Activated CD8-positive, alpha-beta T cell treated with anti-CD3 and anti-CD28 coated beads for 36 hours (primary cell): ENCODE measurements at regions not wholly inside any gene's neighbourhood (a gene's known extent, or its start where the extent isn't known, plus 50 kb on each side); places are given as distances from the start of the nearest gene placed in this dataset.

Experiments used
- ATAC-seq: fragments of 200-7000 bp; cut with Tn5 transposase; one replicate; pipeline ENCODE4 v1.10.0; 2021; ENCODE audit warnings: mild to moderate bottlenecking, moderate library complexity
- CTCF ChIA-PET: fragments of 350-600 bp; sonication (Branson Sonifier 250); formaldehyde crosslinking; loops from one replicate; lab custom pipeline; 2021; ENCODE audit warnings: antibody characterized with exemption; lab: Charles Lee
- POLR2A ChIA-PET: fragments of 350-600 bp; sonication (Branson Sonifier 250); formaldehyde crosslinking; loops from one replicate; lab custom pipeline; 2021; ENCODE audit warnings: antibody characterized with exemption; lab: Charles Lee
- DNase-seq: peaks from one replicate; pipeline ENCODE4 v3.0.0-alpha.2; 2020
- H3K27ac Mint-ChIP-seq: one replicate; pipeline ENCODE4 v1.8.0; 2021; ENCODE audit warnings: mild to moderate bottlenecking, mixed read lengths
- H3K27me3 Mint-ChIP-seq: one replicate; pipeline ENCODE4 v1.8.0; 2021; ENCODE audit warnings: mixed read lengths
- H3K36me3 Mint-ChIP-seq: one replicate; pipeline ENCODE4 v1.8.0; 2021; ENCODE audit warnings: low read depth, mixed read lengths
- H3K4me1 Mint-ChIP-seq: one replicate; pipeline ENCODE4 v1.8.0; 2021; ENCODE audit warnings: low read depth, mixed read lengths
- H3K4me3 Mint-ChIP-seq: one replicate; pipeline ENCODE4 v1.8.0; 2021; ENCODE audit warnings: mild to moderate bottlenecking, moderate library complexity, mixed read lengths
- H3K9me3 Mint-ChIP-seq: one replicate; pipeline ENCODE4 v1.8.0; 2021; ENCODE audit warnings: mixed read lengths
- CTCF ChIP-seq: fragments of 200-600 bp; IDR thresholded peaks from one replicate; pipeline ENCODE4 v1.8.0; 2022; ENCODE audit warnings: antibody characterized with exemption, mild to moderate bottlenecking
- intact Hi-C: fragments of 100-400 bp; cut with micrococcal nuclease; formaldehyde crosslinking; loops from one replicate; pipeline ENCODE4 v1.10.0; 2022

- H3K9me3 Mint-ChIP-seq: no peaks in the 10 kb centered on the region
- no peak for ATAC-seq
- ChIA-PET POLR2A (no interaction called here), CTCF (interaction anchor here (3.5 kb wide), 1 partner anchor 8 kb away, joined by 26 read pairs; no protein-coding TSS in a partner anchor)
- H3K4me1 Mint-ChIP-seq: peaks cover 7% of the 10 kb centered on the region
- no peak for DNase-seq
- peaks cover 17% of the 10 kb centered on the region for H3K27me3 Mint-ChIP-seq
- H3K4me3 Mint-ChIP-seq: no peak overlapping the region
- no peak overlapping the region for H3K27ac Mint-ChIP-seq
- TF ChIP-seq CTCF: no peak
- H3K36me3 Mint-ChIP-seq: no peaks in the 10 kb centered on the region
- intact Hi-C loops: no loop called here
Observed at GRCh38 chr1:54497338-54497737, 50.7 kb upstream of the ACOT11 start.

DNA sequence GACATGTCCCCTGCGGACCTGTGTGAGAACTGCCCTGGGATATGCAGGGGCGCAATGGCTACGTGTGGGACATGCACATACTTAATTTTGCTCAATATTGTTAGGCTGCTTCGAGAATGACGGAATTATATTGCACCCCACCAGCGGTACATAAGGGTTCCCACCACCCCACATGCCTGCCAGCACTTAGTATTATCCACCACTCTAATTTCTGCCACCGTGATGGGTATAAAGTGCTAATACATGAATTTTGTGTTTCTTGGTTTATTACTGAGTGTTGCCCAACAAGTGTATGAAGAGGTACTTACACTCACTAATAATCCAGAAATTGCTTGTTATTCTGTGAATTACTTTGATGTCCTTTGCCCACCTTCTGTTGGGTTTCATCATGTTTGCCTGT, 52.1 kb upstream of the ACOT11 start:
- POLR2A ChIA-PET: no interaction called here
- no peak for ATAC-seq
- peaks cover 19% of the 10 kb centered on the region for H3K27me3 Mint-ChIP-seq
- DNase-seq: no peak
- CTCF ChIA-PET: no interaction called here
- H3K9me3 Mint-ChIP-seq: no peaks in the 10 kb centered on the region
- no peak for TF ChIP-seq CTCF
- no peak overlapping the region for H3K27ac Mint-ChIP-seq
- intact Hi-C loops: no loop called here
- H3K4me1 Mint-ChIP-seq: peaks cover 7% of the 10 kb centered on the region
- H3K4me3 Mint-ChIP-seq: no peak overlapping the region
- H3K36me3 Mint-ChIP-seq: no peaks in the 10 kb centered on the region

DNA sequence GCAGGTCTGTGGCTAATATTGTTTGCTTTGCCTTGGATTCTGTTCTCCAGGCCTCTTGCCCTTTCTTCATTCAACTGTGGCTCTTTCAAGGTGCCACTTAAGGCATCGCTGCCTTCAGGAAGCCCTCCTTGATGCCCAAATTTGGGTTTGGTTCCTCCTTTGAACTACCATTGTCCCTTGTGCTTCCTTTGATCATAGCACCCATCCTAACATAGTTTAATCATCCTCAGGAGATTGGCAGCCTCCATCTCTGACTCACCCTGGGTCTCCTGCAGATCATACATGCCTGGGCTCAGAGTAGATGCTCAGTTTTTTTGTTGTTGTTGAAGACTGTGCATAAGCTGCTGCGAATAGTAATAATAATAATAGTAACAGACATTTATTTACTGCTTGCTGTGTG, 54.4 kb upstream of the ACOT11 start:
- no peak overlapping the region for H3K4me3 Mint-ChIP-seq
- TF ChIP-seq CTCF: no peak
- H3K4me1 Mint-ChIP-seq: peaks cover 4% of the 10 kb centered on the region
- peaks cover 14% of the 10 kb centered on the region for H3K27me3 Mint-ChIP-seq
- no peak overlapping the region for H3K27ac Mint-ChIP-seq
- intact Hi-C loops: no loop called here
- CTCF ChIA-PET: no interaction called here
- no peak for ATAC-seq
- POLR2A ChIA-PET: no interaction called here
- no peaks in the 10 kb centered on the region for H3K9me3 Mint-ChIP-seq
- DNase-seq: no peak
- H3K36me3 Mint-ChIP-seq: no peaks in the 10 kb centered on the region

DNA sequence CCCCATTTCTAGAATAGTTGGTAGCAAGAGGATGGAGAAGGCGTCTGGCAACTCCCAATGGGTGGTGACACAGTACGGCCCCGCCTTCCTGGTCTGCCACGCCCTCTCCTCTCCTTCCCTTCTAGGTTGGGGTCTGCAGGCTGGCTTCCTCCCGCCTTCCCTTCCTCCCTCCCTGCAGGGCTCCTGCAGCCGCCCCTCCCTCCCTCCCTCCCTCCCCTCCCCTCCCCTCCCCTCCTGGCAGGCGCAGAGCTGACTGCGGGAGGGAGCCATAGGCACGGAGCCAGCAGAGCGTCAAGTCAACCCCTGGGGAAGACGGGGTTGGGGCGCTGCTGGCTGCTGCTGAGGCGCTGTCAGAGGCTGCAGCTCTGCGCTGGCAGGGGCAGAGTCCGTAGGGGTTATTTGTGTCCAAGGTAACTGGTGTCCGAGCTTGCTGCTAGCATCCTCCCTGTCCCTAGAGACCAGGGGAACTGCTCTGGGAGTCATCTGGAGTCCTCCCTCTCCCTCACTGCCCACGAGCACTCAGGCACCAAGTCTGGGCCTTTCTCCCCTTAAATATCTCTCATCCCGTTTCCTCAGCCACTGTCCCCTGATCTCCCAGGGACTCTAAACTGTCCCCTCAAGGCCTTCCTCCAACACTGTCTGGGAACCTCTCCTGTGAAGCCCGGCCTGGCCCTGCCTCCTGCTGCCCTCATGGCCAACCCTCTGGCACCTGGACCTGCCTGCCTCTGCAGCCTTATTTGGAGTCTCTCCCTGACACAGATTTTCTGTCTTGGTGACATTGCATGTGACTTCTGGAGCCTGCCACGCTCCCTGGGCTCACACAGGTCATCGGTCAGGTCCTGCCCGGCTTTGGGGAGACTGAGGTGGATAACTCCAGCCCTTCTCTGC, 57.4 kb upstream of the ACOT11 start:
- TF ChIP-seq CTCF: no peak

More for the DNA sequence above, 57.4 kb upstream of the ACOT11 start:
- intact Hi-C loops: no loop called here
- peaks cover 9% of the 10 kb centered on the region for H3K27me3 Mint-ChIP-seq
- peaks cover 22% of the 10 kb centered on the region for H3K4me1 Mint-ChIP-seq
- H3K27ac Mint-ChIP-seq: no peak overlapping the region
- CTCF ChIA-PET: interaction anchor here (0.7 to 5.3 kb wide), 19 partner anchors 8 to 409 kb away, joined by 3 to 81 read pairs (median 6); partner anchors contain the start of genes CYB5RL, MRPL37 and SSBP3
- H3K4me3 Mint-ChIP-seq: no peak overlapping the region
- H3K9me3 Mint-ChIP-seq: no peaks in the 10 kb centered on the region
- DNase-seq (no peak), ATAC-seq (no peak)
- H3K36me3 Mint-ChIP-seq: no peaks in the 10 kb centered on the region
- POLR2A ChIA-PET: interaction anchor here (1.4 kb wide), 1 partner anchor 84 kb away, joined by 6 read pairs; the partner anchor contains the start of gene SSBP3
